ENCODE measurements at regions not wholly inside any gene's neighbourhood (a gene's known extent, or its start where the extent isn't known, plus 50 kb on each side); places are given as distances from the start of the nearest gene placed in this dataset.

DNA sequence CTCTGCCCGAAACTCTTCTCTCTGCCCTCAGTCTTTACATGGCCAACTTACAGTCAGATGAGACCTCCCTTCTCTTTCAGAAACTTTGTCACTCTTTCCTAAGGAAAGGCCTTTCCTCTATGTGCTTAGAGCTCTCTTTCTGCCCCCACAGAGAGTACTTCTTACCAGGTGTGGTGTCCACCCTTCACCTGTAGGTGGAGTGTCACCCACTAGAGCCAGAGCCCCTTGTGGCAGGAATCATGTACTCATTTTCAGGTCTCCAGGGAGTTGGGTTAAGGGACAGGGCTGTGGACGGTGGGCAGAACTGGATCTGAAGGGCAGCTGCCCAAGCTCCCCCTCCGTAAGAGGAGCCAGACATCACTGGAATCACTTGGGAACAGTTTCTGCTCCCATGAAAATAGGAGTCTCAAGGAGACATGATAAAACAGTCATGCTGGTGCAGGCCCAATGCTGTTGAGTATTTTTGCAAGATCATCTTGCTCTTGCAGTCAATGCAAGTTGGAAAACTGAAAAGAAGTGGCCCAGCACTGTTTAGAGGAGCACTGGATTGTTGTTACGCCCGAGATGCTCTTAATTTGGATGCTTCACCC is 436.7 kb downstream of the ZSWIM6 start:
- no peaks in the 10 kb centered on the region for H3K4me1 ChIP-seq (ENCODE audit: low read length)
- H3K27ac ChIP-seq (ENCODE audit: low read length), result no peak overlapping the region
- no peak overlapping the region for H3K9ac ChIP-seq (ENCODE audit: low read length)
- H3K4me3 ChIP-seq (ENCODE audit: low read length), result no peak overlapping the region
- peaks cover 14% of the 10 kb centered on the region for H3K27me3 ChIP-seq (ENCODE audit: low read depth, low read length)
- H4K20me1 ChIP-seq (ENCODE audit: insufficient read depth, low read length), result no peaks in the 10 kb centered on the region
- no peaks in the 10 kb centered on the region for H3K9me3 ChIP-seq (ENCODE audit: insufficient read depth, low read length)
- H3K79me2 ChIP-seq (ENCODE audit: low read length), result no peaks in the 10 kb centered on the region
- no peaks in the 10 kb centered on the region for H3K36me3 ChIP-seq (replicated peaks; ENCODE audit: low read depth, low read length)
- TF ChIP-seq EZH2phosphoT487 (IDR thresholded peaks at IDR 0.05; ENCODE audit: low read depth) (no peak), CTCF (IDR thresholded peaks at IDR 0.05; ENCODE audit: low read depth, low read length) (peak; percentile 71)
- no peak overlapping the region for H2AFZ ChIP-seq (ENCODE audit: low read depth, low read length)
- no peak overlapping the region for H3K4me2 ChIP-seq (ENCODE audit: low read length)

GRCh38 chr5:61771062-61771461 is 439.0 kb downstream of the ZSWIM6 start:
- Histone ChIP-seq H3K9me3 (ENCODE audit: insufficient read depth, low read length) (no peaks in the 10 kb centered on the region), H4K20me1 (ENCODE audit: insufficient read depth, low read length) (no peaks in the 10 kb centered on the region), H3K36me3 (replicated peaks; ENCODE audit: low read depth, low read length) (no peaks in the 10 kb centered on the region), H3K27ac (ENCODE audit: low read length) (no peak overlapping the region), H3K27me3 (ENCODE audit: low read depth, low read length) (peaks cover 14% of the 10 kb centered on the region), H3K9ac (ENCODE audit: low read length) (no peak overlapping the region), H3K4me3 (ENCODE audit: low read length) (no peak overlapping the region), H3K4me2 (ENCODE audit: low read length) (no peak overlapping the region), H2AFZ (ENCODE audit: low read depth, low read length) (no peak overlapping the region), H3K79me2 (ENCODE audit: low read length) (no peaks in the 10 kb centered on the region), H3K4me1 (ENCODE audit: low read length) (no peaks in the 10 kb centered on the region)
- no peak for TF ChIP-seq CTCF (IDR thresholded peaks at IDR 0.05; ENCODE audit: low read depth, low read length)
- no peak for TF ChIP-seq EZH2phosphoT487 (IDR thresholded peaks at IDR 0.05; ENCODE audit: low read depth)

DNA sequence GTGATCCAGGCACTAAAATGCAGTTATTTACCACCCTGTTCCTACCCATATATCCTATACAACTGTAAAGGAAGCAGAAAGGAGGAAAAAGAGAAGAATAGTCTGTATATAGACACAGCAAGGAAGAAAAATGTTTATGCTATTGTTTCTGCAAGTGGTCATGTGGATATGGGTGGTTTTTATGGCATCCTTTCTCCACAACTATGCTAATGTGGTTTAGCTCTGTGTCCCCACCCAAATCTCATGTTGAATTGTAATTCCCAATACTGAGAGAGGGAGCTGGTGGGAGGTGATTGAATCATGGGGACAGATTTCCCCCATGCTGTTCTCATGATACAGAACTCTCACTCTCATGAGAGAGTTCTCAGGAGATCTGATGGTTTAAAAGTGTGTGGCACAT is 439.8 kb downstream of the ZSWIM6 start:
- Histone ChIP-seq H3K9ac (ENCODE audit: low read length) (no peak overlapping the region), H4K20me1 (ENCODE audit: insufficient read depth, low read length) (no peaks in the 10 kb centered on the region), H3K36me3 (replicated peaks; ENCODE audit: low read depth, low read length) (no peaks in the 10 kb centered on the region), H3K4me3 (ENCODE audit: low read length) (no peak overlapping the region), H3K4me1 (ENCODE audit: low read length) (no peaks in the 10 kb centered on the region), H3K27ac (ENCODE audit: low read length) (no peak overlapping the region), H3K4me2 (ENCODE audit: low read length) (no peak overlapping the region), H2AFZ (ENCODE audit: low read depth, low read length) (no peak overlapping the region), H3K9me3 (ENCODE audit: insufficient read depth, low read length) (no peaks in the 10 kb centered on the region), H3K79me2 (ENCODE audit: low read length) (no peaks in the 10 kb centered on the region), H3K27me3 (ENCODE audit: low read depth, low read length) (peaks cover 14% of the 10 kb centered on the region)
- TF ChIP-seq CTCF (IDR thresholded peaks at IDR 0.05; ENCODE audit: low read depth, low read length) (no peak), EZH2phosphoT487 (IDR thresholded peaks at IDR 0.05; ENCODE audit: low read depth) (no peak)

DNA sequence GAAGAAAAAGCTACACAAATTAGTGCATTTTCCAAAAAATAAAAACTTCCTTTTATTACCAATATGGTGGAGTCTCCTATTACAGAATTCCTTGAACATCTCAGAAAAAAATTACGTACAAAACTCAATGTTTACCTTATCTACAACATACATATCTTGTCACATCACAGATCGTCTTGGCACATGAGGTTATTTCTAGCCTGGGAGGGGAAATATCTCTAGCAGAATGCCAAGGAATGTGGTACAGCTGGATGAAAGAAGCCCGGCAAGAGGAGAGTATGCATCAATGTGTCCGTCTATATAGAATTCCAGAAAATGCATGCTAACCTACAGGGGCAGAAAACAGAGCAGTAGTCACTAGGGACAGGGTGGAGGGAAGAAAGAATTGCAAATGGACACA is 443.8 kb downstream of the ZSWIM6 start:
- H3K27me3 ChIP-seq (ENCODE audit: low read depth, low read length), result 0 out of 2 replicates have a peak, but pooled peaks cover 7% of the 10 kb centered on the region

More for the DNA sequence above, 443.8 kb downstream of the ZSWIM6 start:
- TF ChIP-seq EZH2phosphoT487 (IDR thresholded peaks at IDR 0.05; ENCODE audit: low read depth) (no peak), CTCF (IDR thresholded peaks at IDR 0.05; ENCODE audit: low read depth, low read length) (no peak)
- Histone ChIP-seq H3K4me2 (ENCODE audit: low read length) (no peak overlapping the region), H2AFZ (ENCODE audit: low read depth, low read length) (no peak overlapping the region), H3K9me3 (ENCODE audit: insufficient read depth, low read length) (no peaks in the 10 kb centered on the region), H3K4me1 (ENCODE audit: low read length) (no peaks in the 10 kb centered on the region), H3K79me2 (ENCODE audit: low read length) (no peaks in the 10 kb centered on the region), H3K27ac (ENCODE audit: low read length) (no peak overlapping the region), H3K9ac (ENCODE audit: low read length) (no peak overlapping the region), H3K36me3 (replicated peaks; ENCODE audit: low read depth, low read length) (no peaks in the 10 kb centered on the region), H3K4me3 (ENCODE audit: low read length) (no peak overlapping the region), H4K20me1 (ENCODE audit: insufficient read depth, low read length) (no peaks in the 10 kb centered on the region)

Data from OCI-LY3 (cell line).